Liver (tissue), 8 donors: ENCODE measurements at regions not wholly inside any gene's neighbourhood (a gene's known extent, or its start where the extent isn't known, plus 50 kb on each side); places are given as distances from the start of the nearest gene placed in this dataset.

ENCODE experiments used
- DNase-seq: peaks from one replicate; pipeline ENCODE4 v3.0.0-alpha.2; 2017; ENCODE audit warnings: low spot score
- H3K27ac ChIP-seq, 2 donors: one replicate each; pipeline ENCODE4 v1.7.0; 2013; ENCODE audit warnings: inconsistent platforms in 2 of 2, low read length in 2 of 2, control low read depth in 1 of 2, low read depth in 1 of 2, mild to moderate bottlenecking in 1 of 2
- H3K27me3 ChIP-seq, 4 donors: one replicate each; pipeline versions ENCODE4 v1.6.1 to v1.7.0; 2013; ENCODE audit warnings: low read length in 3 of 4, inconsistent platforms in 1 of 4, mild to moderate bottlenecking in 1 of 4, moderate library complexity in 1 of 4; ENCODE audit not compliant: control insufficient read depth in 4 of 4, insufficient read depth in 4 of 4
- H3K36me3 ChIP-seq, 4 donors: one replicate each; pipeline versions ENCODE4 v1.6.1 to v1.7.0; 2013; ENCODE audit warnings: low read length in 3 of 4, mild to moderate bottlenecking in 3 of 4, low read depth in 1 of 4, moderate library complexity in 1 of 4; ENCODE audit not compliant: control insufficient read depth in 4 of 4, insufficient read depth in 3 of 4
- H3K4me1 ChIP-seq, 4 donors: one replicate each; pipeline versions ENCODE4 v1.6.1 to v1.7.0; 2013; ENCODE audit warnings: low read length in 3 of 4, mild to moderate bottlenecking in 3 of 4, moderate library complexity in 1 of 4; ENCODE audit not compliant: control insufficient read depth in 4 of 4, insufficient read depth in 4 of 4
- H3K4me3 ChIP-seq, 3 donors: one replicate each; pipeline versions ENCODE4 v1.6.1 to v1.7.0; 2013; ENCODE audit warnings: low read length in 3 of 3, control low read depth in 1 of 3, low read depth in 1 of 3, mild to moderate bottlenecking in 1 of 3
- H3K9ac ChIP-seq, 2 donors: one replicate each; pipeline ENCODE4 v1.7.0; 2013; ENCODE audit warnings: low read length in 2 of 2, mild to moderate bottlenecking in 2 of 2, moderate library complexity in 2 of 2, control low read depth in 1 of 2, low read depth in 1 of 2
- H3K9me3 ChIP-seq, 4 donors: one replicate each; pipeline versions ENCODE4 v1.6.1 to v1.7.0; 2013; ENCODE audit warnings: low read length in 3 of 4; ENCODE audit not compliant: control insufficient read depth in 4 of 4
- EGR1 ChIP-seq, 2 donors: IDR thresholded peaks; 2 replicates each; pipeline ENCODE4 v1.6.1; 2016 to 2018; ENCODE audit warnings: antibody characterized with exemption in 2 of 2, low read depth in 2 of 2
- FOXA1 ChIP-seq: IDR thresholded peaks from 2 replicates; pipeline ENCODE4 v1.6.1; 2016; ENCODE audit warnings: antibody characterized with exemption
- FOXA2 ChIP-seq: IDR thresholded peaks from 2 replicates; pipeline ENCODE4 v1.6.1; 2016; ENCODE audit warnings: antibody characterized with exemption
- GABPA ChIP-seq, 2 donors: IDR thresholded peaks in 1 of 2; conservative IDR thresholded peaks in 1 of 2; 2 replicates each; pipeline ENCODE4 v1.6.1; 2016; ENCODE audit warnings: antibody characterized with exemption in 2 of 2, mild to moderate bottlenecking in 1 of 2, moderate library complexity in 1 of 2
- HNF4A ChIP-seq, 2 donors: conservative IDR thresholded peaks; 2 replicates each; pipeline ENCODE4 v1.6.1; 2016; ENCODE audit warnings: antibody characterized with exemption in 2 of 2, mild to moderate bottlenecking in 2 of 2
- HNF4G ChIP-seq: IDR thresholded peaks from 2 replicates; pipeline ENCODE4 v1.6.1; 2016; ENCODE audit warnings: antibody characterized with exemption
- JUND ChIP-seq, 2 donors: IDR thresholded peaks; 2 replicates each; pipeline ENCODE4 v1.6.1; 2016; ENCODE audit warnings: antibody characterized with exemption in 2 of 2
- NR2F2 ChIP-seq: IDR thresholded peaks from 2 replicates; pipeline ENCODE4 v1.6.1; 2016; ENCODE audit warnings: antibody characterized with exemption
- RAD21 ChIP-seq, 2 donors: IDR thresholded peaks; 2 replicates each; pipeline ENCODE4 v1.6.1; 2016; ENCODE audit warnings: antibody characterized with exemption in 2 of 2, mild to moderate bottlenecking in 2 of 2
- RXRA ChIP-seq, 2 donors: IDR thresholded peaks; 2 replicates each; pipeline ENCODE4 v1.6.1; 2017 to 2018; ENCODE audit warnings: antibody characterized with exemption in 2 of 2, mild to moderate bottlenecking in 1 of 2
- SP1 ChIP-seq: IDR thresholded peaks from 2 replicates; pipeline ENCODE4 v1.6.1; 2018; ENCODE audit warnings: antibody characterized with exemption, mild to moderate bottlenecking
- YY1 ChIP-seq: IDR thresholded peaks from 2 replicates; pipeline ENCODE4 v1.6.1; 2016; ENCODE audit warnings: antibody characterized with exemption, mild to moderate bottlenecking
- WGBS: extraction: QIAGEN DNeasy Blood & Tissue Kit; methylation state at CpG from one replicate; pipeline ENCODE4 v1.1.7; 2013; 5-methylcytosine and 5-hydroxymethylcytosine counted together
- TF ChIP-seq, protein P1 (sequence below): IDR thresholded peaks from 2 replicates; pipeline ENCODE4 v1.6.1; 2016; ENCODE audit warnings: antibody characterized with exemption, mild to moderate bottlenecking
- TF ChIP-seq, protein P2 (sequence below): IDR thresholded peaks from 2 replicates; pipeline ENCODE4 v1.6.1; 2016; ENCODE audit warnings: antibody characterized with exemption
- TF ChIP-seq, protein P3 (sequence below): IDR thresholded peaks from 2 replicates; pipeline ENCODE4 v1.6.1; 2016; ENCODE audit warnings: antibody characterized with exemption
- TF ChIP-seq, protein P4 (sequence below): fragments of 150-350 bp; IDR thresholded peaks from 2 replicates; pipeline ENCODE4 v1.5.1; 2017; ENCODE audit warnings: improper control_type of control experiment, low read depth, low read length; ENCODE audit not compliant: missing input control
- TF ChIP-seq, protein P5 (sequence below): IDR thresholded peaks from 2 replicates; pipeline ENCODE4 v1.6.1; 2016; ENCODE audit warnings: antibody characterized with exemption
- donor health status: healthy.
- donor health status: healthy.
- donor health status: healthy.
- donor health status: healthy.
- donor health status: healthy.

DNA sequence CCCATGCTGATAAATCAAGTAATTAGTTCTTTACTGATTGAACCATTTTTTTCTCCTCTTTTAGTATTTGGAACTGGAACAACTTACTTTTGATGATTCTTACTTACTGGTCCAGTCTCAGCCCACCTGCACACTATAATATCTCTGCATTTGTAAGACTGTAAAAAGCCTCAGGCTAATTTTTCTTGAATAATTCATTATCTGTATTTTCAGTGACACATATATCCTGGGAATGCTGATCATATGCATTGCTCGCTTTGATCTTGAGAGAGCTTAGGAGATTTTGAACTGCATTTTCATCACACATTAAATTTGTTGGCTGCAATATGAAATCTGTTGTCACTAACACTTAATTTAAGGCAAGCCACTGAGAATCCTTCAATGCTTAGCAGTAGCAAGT, 760.6 kb downstream of the EDEM1 start (continued):
- TF ChIP-seq, protein P1, sequence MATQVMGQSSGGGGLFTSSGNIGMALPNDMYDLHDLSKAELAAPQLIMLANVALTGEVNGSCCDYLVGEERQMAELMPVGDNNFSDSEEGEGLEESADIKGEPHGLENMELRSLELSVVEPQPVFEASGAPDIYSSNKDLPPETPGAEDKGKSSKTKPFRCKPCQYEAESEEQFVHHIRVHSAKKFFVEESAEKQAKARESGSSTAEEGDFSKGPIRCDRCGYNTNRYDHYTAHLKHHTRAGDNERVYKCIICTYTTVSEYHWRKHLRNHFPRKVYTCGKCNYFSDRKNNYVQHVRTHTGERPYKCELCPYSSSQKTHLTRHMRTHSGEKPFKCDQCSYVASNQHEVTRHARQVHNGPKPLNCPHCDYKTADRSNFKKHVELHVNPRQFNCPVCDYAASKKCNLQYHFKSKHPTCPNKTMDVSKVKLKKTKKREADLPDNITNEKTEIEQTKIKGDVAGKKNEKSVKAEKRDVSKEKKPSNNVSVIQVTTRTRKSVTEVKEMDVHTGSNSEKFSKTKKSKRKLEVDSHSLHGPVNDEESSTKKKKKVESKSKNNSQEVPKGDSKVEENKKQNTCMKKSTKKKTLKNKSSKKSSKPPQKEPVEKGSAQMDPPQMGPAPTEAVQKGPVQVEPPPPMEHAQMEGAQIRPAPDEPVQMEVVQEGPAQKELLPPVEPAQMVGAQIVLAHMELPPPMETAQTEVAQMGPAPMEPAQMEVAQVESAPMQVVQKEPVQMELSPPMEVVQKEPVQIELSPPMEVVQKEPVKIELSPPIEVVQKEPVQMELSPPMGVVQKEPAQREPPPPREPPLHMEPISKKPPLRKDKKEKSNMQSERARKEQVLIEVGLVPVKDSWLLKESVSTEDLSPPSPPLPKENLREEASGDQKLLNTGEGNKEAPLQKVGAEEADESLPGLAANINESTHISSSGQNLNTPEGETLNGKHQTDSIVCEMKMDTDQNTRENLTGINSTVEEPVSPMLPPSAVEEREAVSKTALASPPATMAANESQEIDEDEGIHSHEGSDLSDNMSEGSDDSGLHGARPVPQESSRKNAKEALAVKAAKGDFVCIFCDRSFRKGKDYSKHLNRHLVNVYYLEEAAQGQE, result no peak
- no peak for TF ChIP-seq FOXA2
- TF ChIP-seq, protein P2, sequence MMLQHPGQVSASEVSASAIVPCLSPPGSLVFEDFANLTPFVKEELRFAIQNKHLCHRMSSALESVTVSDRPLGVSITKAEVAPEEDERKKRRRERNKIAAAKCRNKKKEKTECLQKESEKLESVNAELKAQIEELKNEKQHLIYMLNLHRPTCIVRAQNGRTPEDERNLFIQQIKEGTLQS, result no peak
- no peak for TF ChIP-seq SP1
- TF ChIP-seq YY1, result no peak
- TF ChIP-seq GABPA (IDR thresholded peaks at IDR 0.05 in 1 of 2, conservative IDR thresholded peaks at IDR 0.05 in 1 of 2), result no peak
- no peak for TF ChIP-seq EGR1 (IDR thresholded peaks at IDR 0.05; ENCODE audit: low read depth in 2 of 2)
- TF ChIP-seq, protein P3, sequence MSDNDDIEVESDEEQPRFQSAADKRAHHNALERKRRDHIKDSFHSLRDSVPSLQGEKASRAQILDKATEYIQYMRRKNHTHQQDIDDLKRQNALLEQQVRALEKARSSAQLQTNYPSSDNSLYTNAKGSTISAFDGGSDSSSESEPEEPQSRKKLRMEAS, result no peak
- no peak for TF ChIP-seq RXRA (IDR thresholded peaks at IDR 0.05)
- no peak for TF ChIP-seq NR2F2
- TF ChIP-seq HNF4A (conservative IDR thresholded peaks at IDR 0.05), result no peak

DNA sequence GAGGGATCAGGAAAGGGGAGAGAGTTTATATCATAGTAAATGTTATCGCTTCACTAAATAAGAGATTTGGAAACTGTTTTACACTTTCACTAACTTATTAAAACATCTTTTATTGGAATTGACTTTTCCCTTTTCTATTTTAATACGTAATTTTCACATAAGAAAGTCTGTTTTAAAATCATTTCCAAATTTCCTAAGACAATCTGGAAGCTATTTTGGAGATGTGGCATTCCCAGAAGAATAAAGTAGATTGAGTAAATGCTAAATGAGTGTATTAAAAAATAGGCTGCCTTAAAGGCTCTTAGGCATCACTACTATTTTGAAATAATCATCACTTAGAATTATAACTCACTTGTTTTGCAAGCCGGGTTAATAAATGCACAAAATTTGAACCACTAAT, 763.5 kb downstream of the EDEM1 start:
- peaks cover 0 to 5% (median 0%) of the 10 kb centered on the region in 4 donors for H3K9me3 ChIP-seq
- TF ChIP-seq HNF4G, result no peak
- TF ChIP-seq, protein P3, result no peak
- TF ChIP-seq, protein P4, sequence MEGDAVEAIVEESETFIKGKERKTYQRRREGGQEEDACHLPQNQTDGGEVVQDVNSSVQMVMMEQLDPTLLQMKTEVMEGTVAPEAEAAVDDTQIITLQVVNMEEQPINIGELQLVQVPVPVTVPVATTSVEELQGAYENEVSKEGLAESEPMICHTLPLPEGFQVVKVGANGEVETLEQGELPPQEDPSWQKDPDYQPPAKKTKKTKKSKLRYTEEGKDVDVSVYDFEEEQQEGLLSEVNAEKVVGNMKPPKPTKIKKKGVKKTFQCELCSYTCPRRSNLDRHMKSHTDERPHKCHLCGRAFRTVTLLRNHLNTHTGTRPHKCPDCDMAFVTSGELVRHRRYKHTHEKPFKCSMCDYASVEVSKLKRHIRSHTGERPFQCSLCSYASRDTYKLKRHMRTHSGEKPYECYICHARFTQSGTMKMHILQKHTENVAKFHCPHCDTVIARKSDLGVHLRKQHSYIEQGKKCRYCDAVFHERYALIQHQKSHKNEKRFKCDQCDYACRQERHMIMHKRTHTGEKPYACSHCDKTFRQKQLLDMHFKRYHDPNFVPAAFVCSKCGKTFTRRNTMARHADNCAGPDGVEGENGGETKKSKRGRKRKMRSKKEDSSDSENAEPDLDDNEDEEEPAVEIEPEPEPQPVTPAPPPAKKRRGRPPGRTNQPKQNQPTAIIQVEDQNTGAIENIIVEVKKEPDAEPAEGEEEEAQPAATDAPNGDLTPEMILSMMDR, result no peak
- no peak for TF ChIP-seq HNF4A (conservative IDR thresholded peaks at IDR 0.05)
- TF ChIP-seq FOXA1, result no peak
- TF ChIP-seq FOXA2, result no peak
- no peak for TF ChIP-seq GABPA (IDR thresholded peaks at IDR 0.05 in 1 of 2, conservative IDR thresholded peaks at IDR 0.05 in 1 of 2)
- no peak for TF ChIP-seq JUND (IDR thresholded peaks at IDR 0.05)
- H3K4me3 ChIP-seq, result no peak overlapping the region
- no peak overlapping the region for H3K27ac ChIP-seq
- no peaks in the 10 kb centered on the region for H3K27me3 ChIP-seq
- no peaks in the 10 kb centered on the region for H3K36me3 ChIP-seq
- H3K4me1 ChIP-seq, result no peaks in the 10 kb centered on the region
- H3K9ac ChIP-seq, result no peak overlapping the region
- WGBS, result 72% methylated on average over 3 of the region's 3 CpGs
- no peak for DNase-seq

DNA sequence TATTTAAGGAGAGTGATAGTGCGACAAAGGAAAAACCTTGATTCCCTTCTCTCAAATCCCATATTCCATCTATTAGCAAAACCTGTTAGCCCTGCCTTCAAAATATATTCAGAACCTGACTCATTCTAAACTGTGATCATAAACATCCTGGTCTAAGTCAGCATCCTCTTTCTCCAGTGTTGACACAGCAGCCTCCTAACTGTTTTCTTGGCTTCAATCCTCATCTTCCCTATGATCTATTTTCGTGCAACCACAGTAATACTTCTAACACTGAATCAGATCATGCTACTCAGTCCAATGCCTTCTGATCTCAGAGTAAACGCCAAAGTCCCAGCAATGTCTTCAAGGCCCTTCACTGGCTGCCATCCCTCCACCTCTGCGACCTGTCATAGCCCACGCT, 785.1 kb downstream of the EDEM1 start:
- H3K27me3 ChIP-seq, result no peaks in the 10 kb centered on the region
- H3K4me3 ChIP-seq, result no peak overlapping the region
- no peaks in the 10 kb centered on the region for H3K36me3 ChIP-seq
- H3K9ac ChIP-seq, result no peak overlapping the region
- no peaks in the 10 kb centered on the region for H3K4me1 ChIP-seq
- 66% methylated on average over 5 of the region's 5 CpGs for WGBS
- DNase-seq, result no peak
- TF ChIP-seq FOXA1, result no peak
- TF ChIP-seq SP1, result no peak
- TF ChIP-seq RAD21 (IDR thresholded peaks at IDR 0.05), result no peak
- TF ChIP-seq, protein P1, result no peak
- TF ChIP-seq, protein P5, sequence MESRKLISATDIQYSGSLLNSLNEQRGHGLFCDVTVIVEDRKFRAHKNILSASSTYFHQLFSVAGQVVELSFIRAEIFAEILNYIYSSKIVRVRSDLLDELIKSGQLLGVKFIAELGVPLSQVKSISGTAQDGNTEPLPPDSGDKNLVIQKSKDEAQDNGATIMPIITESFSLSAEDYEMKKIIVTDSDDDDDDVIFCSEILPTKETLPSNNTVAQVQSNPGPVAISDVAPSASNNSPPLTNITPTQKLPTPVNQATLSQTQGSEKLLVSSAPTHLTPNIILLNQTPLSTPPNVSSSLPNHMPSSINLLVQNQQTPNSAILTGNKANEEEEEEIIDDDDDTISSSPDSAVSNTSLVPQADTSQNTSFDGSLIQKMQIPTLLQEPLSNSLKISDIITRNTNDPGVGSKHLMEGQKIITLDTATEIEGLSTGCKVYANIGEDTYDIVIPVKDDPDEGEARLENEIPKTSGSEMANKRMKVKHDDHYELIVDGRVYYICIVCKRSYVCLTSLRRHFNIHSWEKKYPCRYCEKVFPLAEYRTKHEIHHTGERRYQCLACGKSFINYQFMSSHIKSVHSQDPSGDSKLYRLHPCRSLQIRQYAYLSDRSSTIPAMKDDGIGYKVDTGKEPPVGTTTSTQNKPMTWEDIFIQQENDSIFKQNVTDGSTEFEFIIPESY, result no peak
- TF ChIP-seq JUND (IDR thresholded peaks at IDR 0.05), result no peak
- no peak for TF ChIP-seq RXRA (IDR thresholded peaks at IDR 0.05)
- no peak for TF ChIP-seq NR2F2
- peaks cover 0 to 3% (median 0%) of the 10 kb centered on the region in 4 donors for H3K9me3 ChIP-seq
- H3K27ac ChIP-seq, result no peak overlapping the region
